H4 (cell line): ENCODE measurements at regions not wholly inside any gene's neighbourhood (a gene's known extent, or its start where the extent isn't known, plus 50 kb on each side); places are given as distances from the start of the nearest gene placed in this dataset.
A peak's percentile ranks its signal among the peaks of the same experiment; 100 is the strongest.
"Not testable (repeated sequence)": the region's sequence is repeated elsewhere in the genome, so short reads cannot be mapped to it uniquely, and the experiment has no call there.

Source experiments
- DNase-seq: peaks from one replicate; pipeline ENCODE4 v3.0.0-alpha.2; 2015; ENCODE audit warnings: low spot score

- no peak for DNase-seq
Observed at GRCh38 chr2:77834360-77835002, 312.3 kb upstream of the LRRTM4 start.

GRCh38 chr2:77838441-77838840, 316.3 kb upstream of the LRRTM4 start:
- DNase-seq, result no peak

- DNase-seq, result no peak
Observed at GRCh38 chr2:77839102-77839501, 316.9 kb upstream of the LRRTM4 start.

- DNase-seq, result no peak
Observed at GRCh38 chr2:77862120-77862519, 339.9 kb upstream of the LRRTM4 start.

- DNase-seq, result no peak
Observed at GRCh38 chr2:77864426-77864825, 342.2 kb upstream of the LRRTM4 start.

- no peak for DNase-seq
Observed at GRCh38 chr2:77866661-77867060, 344.5 kb upstream of the LRRTM4 start.

GRCh38 chr2:77867146-77867545, 345.0 kb upstream of the LRRTM4 start:
- DNase-seq, result no peak

- no peak for DNase-seq
Observed at GRCh38 chr2:77873506-77873905, 351.3 kb upstream of the LRRTM4 start.

GRCh38 chr2:77900211-77900610, 378.0 kb upstream of the LRRTM4 start:
- DNase-seq, result not testable (repeated sequence)

GRCh38 chr2:77910136-77910535, 388.0 kb upstream of the LRRTM4 start:
- no peak for DNase-seq

GRCh38 chr2:77920838-77921366, 398.7 kb upstream of the LRRTM4 start:
- DNase-seq, result no peak

- no peak for DNase-seq
Observed at GRCh38 chr2:77922567-77922966, 400.4 kb upstream of the LRRTM4 start.

- no peak for DNase-seq
Observed at GRCh38 chr2:77937366-77937765, 415.2 kb upstream of the LRRTM4 start.

- DNase-seq, result no peak
Observed at GRCh38 chr2:77938462-77938861, 416.3 kb upstream of the LRRTM4 start.

GRCh38 chr2:77939370-77939769, 417.2 kb upstream of the LRRTM4 start:
- no peak for DNase-seq

- no peak for DNase-seq
Observed at GRCh38 chr2:77939801-77940200, 417.6 kb upstream of the LRRTM4 start.

- no peak for DNase-seq
Observed at GRCh38 chr2:77954931-77955330, 432.8 kb upstream of the LRRTM4 start.

GRCh38 chr2:77962943-77963342, 440.8 kb upstream of the LRRTM4 start:
- DNase-seq, result no peak

- peak; percentile 25 for DNase-seq
Observed at GRCh38 chr2:77977471-77978063, 455.4 kb upstream of the LRRTM4 start.

GRCh38 chr2:77995161-77995560, 473.0 kb upstream of the LRRTM4 start:
- no peak for DNase-seq

- peak; percentile 15 for DNase-seq
Observed at GRCh38 chr2:77999376-77999775, 477.2 kb upstream of the LRRTM4 start.

GRCh38 chr2:78009289-78009688, 487.1 kb upstream of the LRRTM4 start:
- DNase-seq, result no peak

GRCh38 chr2:78011251-78011650, 489.1 kb upstream of the LRRTM4 start:
- no peak for DNase-seq

GRCh38 chr2:78020491-78020890, 498.3 kb upstream of the LRRTM4 start:
- no peak for DNase-seq
